Adrenal gland (tissue), 5 donors: ENCODE measurements at regions not wholly inside any gene's neighbourhood (a gene's known extent, or its start where the extent isn't known, plus 50 kb on each side); places are given as distances from the start of the nearest gene placed in this dataset.
"Not testable (repeated sequence)": the region's sequence is repeated elsewhere in the genome, so short reads cannot be mapped to it uniquely, and the experiment has no call there.

ENCODE experiments used
- CTCF ChIP-seq, 6 experiments: fragments of 450-650 bp in 4 of 6; fragments of 200-600 bp in 2 of 6; sonication (generic) in 1 of 6; IDR thresholded peaks; 1 replicate in 5 of 6; 2 replicates in 1 of 6; pipeline versions ENCODE4 v1.5.1 to v1.8.0; 2016 to 2021; ENCODE audit warnings: antibody characterized with exemption in 6 of 6, mild to moderate bottlenecking in 2 of 6, moderate library complexity in 1 of 6
- POLR2A ChIP-seq, 2 donors: fragments of 450-650 bp; IDR thresholded peaks; one replicate each; pipeline ENCODE4 v1.6.1; 2017; ENCODE audit warnings: antibody characterized with exemption in 2 of 2, mild to moderate bottlenecking in 2 of 2, moderate library complexity in 1 of 2
- donor health status: DM: no; HTN: no; CAD: no.

- TF ChIP-seq CTCF, POLR2A (IDR thresholded peaks at IDR 0.05): not testable (repeated sequence)
These were observed 195.1 kb downstream of the ANKRD30BL start for GRCh38 chr2:131966671-131967070.
